GM12878 (cell line): ENCODE measurements at regions not wholly inside any gene's neighbourhood (a gene's known extent, or its start where the extent isn't known, plus 50 kb on each side); places are given as distances from the start of the nearest gene placed in this dataset.

Source experiments
- CTCF ChIP-seq, 3 experiments: IDR thresholded peaks in 2 of 3; conservative IDR thresholded peaks in 1 of 3; 2 replicates each; pipeline ENCODE4 v1.5.1; 2011; ENCODE audit warnings: low read depth in 3 of 3, low read length in 3 of 3, mild to moderate bottlenecking in 3 of 3, control low read depth in 2 of 3, moderate library complexity in 2 of 3, inconsistent platforms in 1 of 3, mixed read lengths in 1 of 3; ENCODE audit not compliant: control insufficient read depth in 2 of 3, insufficient read depth in 1 of 3; ENCODE audit errors: extremely low read depth in 1 of 3
- DPF2 ChIP-seq: fragments of 450-650 bp; IDR thresholded peaks from 2 replicates; pipeline ENCODE4 v1.6.1; 2017; ENCODE audit warnings: mild to moderate bottlenecking
- EZH2 ChIP-seq: IDR thresholded peaks from 2 replicates; pipeline ENCODE4 v1.6.1; 2012; ENCODE audit warnings: low read depth, mild to moderate bottlenecking, control low read depth, inconsistent platforms, low read length, borderline replicate concordance; ENCODE audit not compliant: control insufficient read depth
- MTA3 ChIP-seq: IDR thresholded peaks from 2 replicates; pipeline ENCODE4 v1.6.1; 2012; ENCODE audit warnings: low read length, inconsistent platforms, borderline replicate concordance
- NFYB ChIP-seq: IDR thresholded peaks from 2 replicates; pipeline ENCODE4 v1.6.1; 2011; ENCODE audit warnings: low read depth, mild to moderate bottlenecking, low read length, improper control_type of control experiment, moderate library complexity; ENCODE audit not compliant: insufficient read depth
- STAT3 ChIP-seq: IDR thresholded peaks from 2 replicates; pipeline ENCODE4 v1.6.1; 2011; ENCODE audit warnings: low read depth, low read length, improper control_type of control experiment

DNA sequence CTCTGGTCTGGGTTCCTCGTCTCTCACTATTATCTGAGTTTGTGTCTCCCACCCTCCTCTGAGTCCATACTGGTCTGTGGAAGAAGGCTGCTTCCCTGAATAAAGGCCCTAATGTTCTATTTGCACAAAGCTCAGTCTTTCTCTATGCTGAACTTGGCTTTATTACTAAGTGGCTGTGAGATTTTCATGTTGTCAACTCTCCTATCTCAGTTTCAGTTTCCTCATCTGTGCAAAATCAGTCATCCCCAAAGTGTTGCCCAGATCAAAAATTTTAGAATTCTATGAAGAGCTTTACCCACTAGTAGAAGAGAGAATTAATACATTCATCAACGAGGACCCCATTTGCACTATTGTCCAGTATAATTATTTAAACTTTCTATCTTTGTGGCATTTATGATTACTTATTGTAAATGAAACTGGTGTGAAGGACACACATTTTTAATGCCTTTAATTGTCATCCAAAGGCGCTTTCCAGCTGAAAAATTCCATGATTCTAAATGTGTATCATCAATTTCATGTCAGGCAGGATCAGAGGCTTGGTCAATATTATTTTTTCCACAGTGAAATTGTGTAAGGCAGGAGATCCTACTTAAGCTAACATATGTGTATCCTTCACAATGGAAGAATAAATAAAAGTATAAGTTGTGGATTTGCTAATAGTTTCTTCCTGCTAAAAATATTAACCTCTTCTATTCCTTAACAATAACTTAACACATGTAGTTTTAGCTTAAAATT lies 79.1 kb upstream of the EEA1 start:
- TF ChIP-seq CTCF (IDR thresholded peaks at IDR 0.05 in 2 of 3, conservative IDR thresholded peaks at IDR 0.05 in 1 of 3; ENCODE audit: control insufficient read depth in 2 of 3, extremely low read depth in 1 of 3, insufficient read depth in 1 of 3, low read depth in 3 of 3, low read length in 3 of 3) (no peak), EZH2 (no peak), MTA3 (no peak), DPF2 (0 out of 2 replicates have a peak, but pooled peaks have one; percentile 31), STAT3 (no peak), NFYB (no peak)
